HG02943 (cell line): ENCODE measurements at regions not wholly inside any gene's neighbourhood (a gene's known extent, or its start where the extent isn't known, plus 50 kb on each side); places are given as distances from the start of the nearest gene placed in this dataset.
"Not testable (repeated sequence)": the region's sequence is repeated elsewhere in the genome, so short reads cannot be mapped to it uniquely, and the experiment has no call there.

Source experiments
- ATAC-seq: cut with Tn5 transposase; IDR thresholded peaks from one replicate; pipeline ENCODE4 v1.9.1; 2021; ENCODE audit warnings: mild to moderate bottlenecking, low read depth, moderate library complexity; ENCODE audit not compliant: unreplicated experiment

- peak; percentile 65 for ATAC-seq
Observed at GRCh38 chrX:964831-965416, 247.5 kb downstream of the CRLF2 start.

GRCh38 chrX:960821-961220, 251.6 kb downstream of the CRLF2 start:
- ATAC-seq = no peak

DNA sequence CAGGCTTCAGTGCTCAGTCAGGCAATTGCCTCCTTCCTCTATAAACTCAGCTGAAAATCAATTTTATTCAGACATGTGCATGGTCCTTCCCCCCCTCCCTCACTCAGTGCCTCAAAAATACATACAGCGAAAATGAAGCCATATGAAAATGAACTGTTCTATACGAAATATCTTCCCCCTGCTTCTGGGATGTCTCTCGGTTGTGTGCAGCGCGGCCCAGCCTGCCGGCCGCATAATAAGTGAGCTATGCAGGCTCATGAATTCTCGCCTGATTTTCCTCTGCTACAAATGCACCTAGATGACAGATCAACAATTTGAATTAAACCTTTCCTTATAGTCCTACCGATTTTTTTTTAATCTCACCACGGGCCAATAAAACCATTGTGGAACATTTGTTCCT, 252.9 kb downstream of the CRLF2 start:
- no peak for ATAC-seq

- not testable (repeated sequence) for ATAC-seq
Observed at GRCh38 chrX:955168-955781, 257.2 kb downstream of the CRLF2 start.

DNA sequence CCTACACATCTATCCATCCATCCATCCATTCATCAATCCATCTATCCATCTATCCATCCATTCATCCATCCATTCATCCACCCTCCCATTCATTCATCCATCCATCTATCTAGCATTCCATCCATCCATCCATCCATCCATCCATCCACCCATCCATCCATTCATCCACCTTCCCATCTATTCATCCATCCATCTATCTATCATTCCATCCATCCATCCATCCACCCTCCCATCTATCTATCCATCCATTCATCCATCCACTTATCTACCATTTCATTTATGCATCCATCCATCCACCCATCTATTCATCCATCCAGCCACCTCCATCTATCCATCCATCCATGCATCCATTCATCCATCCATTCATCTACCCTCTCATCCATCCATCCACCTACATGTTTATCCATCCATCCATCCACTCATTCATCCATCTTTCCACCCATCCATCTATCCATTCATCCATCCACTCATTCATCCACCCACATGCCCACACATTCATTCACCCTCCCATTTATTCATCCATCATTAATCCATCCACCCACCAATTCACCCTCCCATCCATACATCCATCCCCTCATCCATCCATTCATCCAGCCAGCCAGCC, 258.5 kb downstream of the CRLF2 start:
- ATAC-seq = no peak

- no peak for ATAC-seq
Observed at GRCh38 chrX:952816-953215, 259.6 kb downstream of the CRLF2 start.

DNA sequence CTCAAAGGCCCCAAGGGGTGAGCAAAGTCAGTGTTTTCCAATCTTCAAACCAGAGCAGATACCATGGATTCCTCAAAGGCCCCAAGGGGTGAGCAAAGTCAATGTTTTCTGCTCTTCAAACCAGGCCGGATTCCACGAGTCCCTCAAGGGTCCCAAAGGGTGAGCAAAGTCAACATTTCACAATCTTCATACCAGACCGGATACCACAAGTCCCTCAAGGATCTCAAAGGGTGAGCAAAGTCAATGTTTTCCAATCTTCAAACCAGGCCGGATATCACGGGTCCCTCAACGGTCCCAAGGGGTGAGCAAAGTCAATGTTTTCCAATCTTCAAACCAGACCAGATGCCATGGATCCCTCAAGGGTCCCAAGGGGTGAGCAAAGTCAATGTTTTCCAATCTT, 265.2 kb downstream of the CRLF2 start:
- ATAC-seq = not testable (repeated sequence)

GRCh38 chrX:943035-943434, 269.4 kb downstream of the CRLF2 start:
- ATAC-seq = no peak

DNA sequence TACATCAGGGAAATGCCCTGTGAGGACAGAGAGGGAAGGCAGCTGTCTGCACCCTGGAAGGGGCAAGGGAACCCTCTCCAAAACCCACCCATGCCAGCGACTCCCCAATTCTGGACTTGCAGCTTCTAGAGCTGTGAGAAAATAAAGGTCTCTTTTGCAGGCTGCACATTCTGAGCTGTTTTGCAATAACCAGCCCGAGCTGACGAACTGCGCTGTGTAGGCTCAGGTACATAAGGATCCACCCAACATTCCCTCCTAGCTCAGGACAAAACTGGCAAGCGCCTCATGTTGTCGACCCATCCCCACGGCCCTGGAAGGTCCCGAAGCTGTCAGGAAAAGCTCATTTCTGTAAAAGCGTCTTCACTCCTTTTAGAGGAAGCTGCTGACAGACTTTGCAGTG, 271.8 kb downstream of the CRLF2 start:
- no peak for ATAC-seq

DNA sequence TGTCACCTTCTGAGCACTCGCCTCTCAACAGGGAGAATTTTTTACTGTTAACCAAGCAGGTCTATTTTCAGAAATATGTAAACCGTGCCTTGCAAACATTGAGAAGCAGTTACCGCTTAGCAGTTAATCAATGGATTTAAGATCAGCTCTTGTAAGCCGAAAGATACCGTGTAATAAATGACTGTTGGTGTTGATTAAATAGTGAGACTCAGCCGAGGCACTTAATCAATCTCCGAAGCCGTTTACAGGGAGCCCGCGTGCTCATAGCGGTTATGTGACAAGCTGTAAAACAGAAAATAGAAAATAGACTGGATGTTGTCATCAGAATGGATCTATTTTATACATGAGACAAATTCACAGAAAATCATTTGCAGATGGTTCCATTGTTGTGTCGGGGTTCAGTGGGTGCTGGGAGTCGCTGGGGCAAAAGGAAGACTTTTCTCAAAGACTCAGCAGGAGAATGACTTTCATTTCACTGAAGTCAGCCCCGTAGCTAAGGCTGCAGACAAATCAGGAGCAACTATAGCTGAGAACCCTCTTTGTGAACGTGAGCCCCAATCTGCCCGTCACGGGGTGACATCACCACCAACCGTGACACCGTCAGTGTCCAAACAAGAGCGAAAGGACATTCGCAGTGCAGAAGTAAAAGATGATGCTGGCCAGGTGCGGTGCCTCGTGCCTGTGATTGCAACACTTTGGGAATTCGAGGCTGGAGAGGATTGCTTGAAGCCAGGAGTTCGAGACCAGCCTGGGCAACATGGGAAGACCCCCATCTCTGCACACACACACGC, 275.3 kb downstream of the CRLF2 start:
- no peak for ATAC-seq

DNA sequence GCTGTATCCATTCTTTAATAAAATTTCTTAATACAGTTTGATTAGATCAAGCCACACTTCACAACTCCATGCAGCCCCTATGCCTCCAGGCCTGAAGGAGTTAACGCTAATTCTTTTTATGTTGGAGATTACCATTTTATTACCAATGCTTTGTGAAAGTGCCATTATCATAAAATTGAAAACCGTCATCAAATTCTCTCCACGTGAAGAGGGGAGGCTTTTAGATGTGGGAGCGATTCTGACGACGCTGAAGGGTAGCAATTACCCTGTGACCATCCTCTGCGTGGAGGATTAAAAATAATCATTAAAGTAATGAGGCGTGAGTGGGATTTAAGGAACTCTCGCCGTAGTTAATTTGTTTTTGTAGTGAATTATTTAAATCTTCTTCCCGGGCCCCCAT, 278.8 kb downstream of the CRLF2 start:
- ATAC-seq = no peak

DNA sequence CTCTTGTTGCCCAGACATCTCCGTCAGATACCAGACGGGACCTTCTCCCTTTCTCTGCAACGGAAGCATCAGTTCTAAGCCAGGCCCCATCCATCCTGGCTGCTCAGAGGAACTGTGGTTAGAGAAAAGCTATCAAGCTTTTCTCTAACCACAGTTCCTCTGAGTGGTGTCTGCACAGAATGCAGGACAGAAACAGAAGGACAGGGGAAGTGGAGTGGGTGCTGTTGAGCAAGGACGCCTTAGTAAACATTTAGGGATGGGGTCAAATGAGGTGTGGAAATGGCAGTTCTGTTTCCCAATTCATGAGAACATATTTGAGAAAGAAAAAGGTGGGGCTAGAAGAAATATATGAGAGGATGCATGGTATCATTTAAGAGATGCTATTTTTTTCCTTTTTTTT, 283.8 kb downstream of the CRLF2 start:
- no peak for ATAC-seq

GRCh38 chrX:926991-927390, 285.5 kb downstream of the CRLF2 start:
- no peak for ATAC-seq

DNA sequence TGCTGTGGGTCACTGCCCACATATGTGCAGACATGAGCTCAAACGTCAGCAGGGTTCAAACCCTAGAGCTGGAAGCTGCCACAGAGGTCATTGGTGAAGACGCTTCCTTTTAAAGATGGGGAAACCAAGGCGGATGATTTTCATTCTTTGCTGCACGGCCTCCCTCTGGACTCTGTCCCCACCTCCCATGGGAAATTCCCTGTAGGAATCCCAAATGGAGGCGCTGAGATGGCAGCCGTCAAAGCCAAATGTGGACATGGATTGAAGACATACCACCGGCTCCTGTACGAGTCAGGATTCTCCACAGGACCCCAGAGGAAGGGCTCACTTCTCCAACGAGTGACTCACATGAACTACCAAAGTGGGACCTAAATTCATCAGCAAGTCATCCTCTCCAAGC, 286.4 kb downstream of the CRLF2 start:
- no peak for ATAC-seq

- ATAC-seq = no peak
Observed at GRCh38 chrX:925652-926061, 286.8 kb downstream of the CRLF2 start.

DNA sequence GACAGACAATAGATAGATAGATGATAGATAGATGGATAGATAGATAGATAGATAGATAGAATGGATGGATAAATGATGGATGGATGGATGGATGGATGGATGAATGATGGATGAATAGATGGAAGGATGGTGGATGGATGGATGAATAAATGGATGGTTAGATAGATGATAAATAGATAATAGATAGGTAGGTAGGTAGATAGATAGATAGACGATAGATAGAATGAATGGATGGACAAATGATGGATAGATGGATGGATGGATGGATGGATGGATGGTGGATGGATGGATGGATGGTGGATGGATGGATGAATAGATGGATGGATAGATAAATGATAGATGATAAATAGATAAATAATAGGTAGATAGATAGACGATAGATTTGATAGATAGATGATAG, 287.4 kb downstream of the CRLF2 start:
- no peak for ATAC-seq

DNA sequence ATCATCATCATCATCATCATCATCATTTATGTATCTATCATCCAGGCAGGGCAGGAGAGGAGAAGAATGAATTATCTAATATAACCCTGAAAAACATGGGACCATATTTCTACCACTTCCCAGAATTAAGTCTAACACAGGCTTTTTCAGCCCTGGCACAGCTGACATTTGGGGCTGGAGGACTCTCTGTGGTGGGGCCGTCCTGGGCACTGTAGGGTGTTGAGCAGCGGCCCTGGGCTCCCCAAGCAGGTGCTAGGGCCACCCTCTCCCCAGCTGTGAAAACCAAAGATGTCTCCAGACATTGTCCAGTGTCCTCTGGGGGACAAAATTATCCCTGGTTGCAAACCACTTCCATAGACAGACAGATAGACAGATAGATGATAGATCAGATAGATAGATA, 288.4 kb downstream of the CRLF2 start:
- no peak for ATAC-seq

- no peak for ATAC-seq
Observed at GRCh38 chrX:920234-920799, 289.7 kb downstream of the SHOX start.

DNA sequence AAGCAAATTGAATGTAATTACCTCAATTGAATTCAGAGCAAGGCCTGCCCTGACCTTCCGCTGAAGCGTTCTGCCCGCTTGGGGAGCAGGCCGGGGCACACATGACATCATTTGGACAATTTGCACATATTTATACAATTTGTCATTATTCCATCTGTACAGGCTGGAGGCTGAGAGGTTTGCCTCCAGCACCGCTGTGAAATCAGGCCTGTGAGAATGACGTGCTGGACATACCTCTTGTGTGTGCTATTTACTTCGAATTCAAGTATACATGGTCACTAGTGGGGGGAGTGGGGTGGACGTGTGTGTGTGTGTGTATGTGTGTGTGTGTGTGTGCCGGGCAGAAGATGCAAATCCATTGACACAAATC, 285.6 kb downstream of the SHOX start:
- ATAC-seq = no peak

- ATAC-seq = no peak
Observed at GRCh38 chrX:915427-916229, 285.0 kb downstream of the SHOX start.
